GM19463 (cell line): ENCODE measurements at regions not wholly inside any gene's neighbourhood (a gene's known extent, or its start where the extent isn't known, plus 50 kb on each side); places are given as distances from the start of the nearest gene placed in this dataset.
"Not testable (repeated sequence)": the region's sequence is repeated elsewhere in the genome, so short reads cannot be mapped to it uniquely, and the experiment has no call there.

ENCODE experiments used
- ATAC-seq: cut with Tn5 transposase; IDR thresholded peaks from one replicate; pipeline ENCODE4 v1.9.1; 2021; ENCODE audit warnings: mild to moderate bottlenecking, moderate library complexity; ENCODE audit not compliant: unreplicated experiment

DNA sequence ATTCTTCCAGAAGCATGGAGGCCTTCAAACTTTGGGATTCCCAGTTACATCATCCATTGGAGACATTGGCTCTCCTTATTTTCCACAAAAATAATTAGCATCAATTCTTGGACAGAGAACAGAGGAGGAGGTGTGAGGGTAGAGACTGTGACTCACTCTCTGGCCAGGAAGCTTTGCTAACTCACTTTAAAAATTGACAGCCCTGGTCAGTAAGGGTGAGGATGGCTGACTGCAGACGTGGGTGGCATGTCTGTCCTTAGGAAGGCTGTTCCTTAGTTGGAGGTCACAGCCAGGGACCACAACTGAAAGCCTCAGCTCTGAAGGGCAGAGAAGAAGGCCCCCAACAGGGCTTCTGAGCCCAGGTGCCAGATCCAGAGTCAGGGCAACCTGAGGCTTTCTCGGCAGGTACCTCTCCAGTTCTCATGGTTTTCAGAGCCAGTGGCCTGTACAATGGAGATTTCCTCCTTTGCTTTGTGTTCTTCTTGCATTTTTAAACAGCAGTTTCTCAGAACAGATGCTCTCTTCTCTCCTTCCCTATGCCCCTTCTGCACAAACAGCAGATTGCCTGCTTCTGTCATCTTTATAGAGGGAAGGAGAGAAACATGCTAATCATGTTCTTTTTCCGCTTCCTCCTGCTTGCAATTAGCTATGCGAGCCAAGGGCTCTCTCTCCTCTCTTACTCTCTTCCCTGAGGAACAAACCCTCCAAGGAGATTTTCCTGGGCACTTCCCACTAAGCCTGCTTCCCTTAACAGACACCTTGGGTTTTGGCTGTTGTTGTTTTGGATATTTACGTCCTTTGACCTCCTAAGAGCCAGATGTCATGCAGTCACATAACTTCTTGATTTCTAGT, 92.5 kb upstream of the ZNF366 start:
- ATAC-seq, result no peak

DNA sequence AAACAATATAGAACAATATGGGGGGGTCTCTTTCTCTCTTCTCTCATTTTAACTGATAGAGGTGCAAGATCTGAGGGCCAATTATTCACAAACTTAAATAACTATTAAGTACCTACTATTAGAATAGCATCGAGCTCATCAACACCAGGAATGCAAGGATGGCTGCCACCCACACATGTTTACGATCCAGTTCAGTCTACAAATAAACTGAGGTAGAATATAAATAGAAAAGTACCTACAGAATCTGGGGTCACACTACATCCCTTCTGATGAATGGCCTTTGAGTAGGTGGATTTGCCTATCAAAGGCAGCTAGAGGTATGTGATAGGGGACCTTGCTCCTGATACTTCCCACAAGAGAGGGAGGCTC, 91.8 kb upstream of the ZNF366 start:
- no peak for ATAC-seq

DNA sequence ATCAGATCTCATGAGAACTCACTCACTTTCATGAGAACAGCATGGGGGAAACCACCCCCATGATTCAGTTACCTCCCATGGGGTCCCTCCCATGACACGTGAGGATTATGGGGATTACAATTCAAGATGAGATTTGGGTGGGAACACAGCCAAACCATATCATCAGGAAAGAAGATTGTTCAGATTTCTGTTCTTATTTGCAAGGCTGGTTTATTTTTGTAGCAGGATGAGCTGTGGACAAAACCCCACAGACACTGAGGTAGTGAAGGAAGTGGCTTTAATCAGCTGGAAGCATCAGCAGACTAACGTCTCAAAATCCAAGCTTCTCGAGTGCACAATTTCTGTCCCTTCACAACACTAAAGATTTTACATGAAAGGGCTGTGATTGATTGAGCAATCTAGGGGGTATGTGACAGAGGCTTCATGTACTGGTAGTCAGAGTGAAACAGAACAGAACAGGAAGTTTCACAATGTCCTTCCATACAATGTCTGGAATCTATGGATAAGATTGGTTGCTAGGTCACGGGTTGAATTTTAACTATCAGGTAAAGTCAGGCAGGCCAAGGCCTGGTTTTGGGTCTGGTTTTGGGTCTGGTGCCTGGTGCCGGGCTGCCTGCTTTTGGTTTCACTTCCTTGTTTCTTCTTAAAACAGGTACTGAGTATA, 91.3 kb upstream of the ZNF366 start:
- ATAC-seq, result no peak

DNA sequence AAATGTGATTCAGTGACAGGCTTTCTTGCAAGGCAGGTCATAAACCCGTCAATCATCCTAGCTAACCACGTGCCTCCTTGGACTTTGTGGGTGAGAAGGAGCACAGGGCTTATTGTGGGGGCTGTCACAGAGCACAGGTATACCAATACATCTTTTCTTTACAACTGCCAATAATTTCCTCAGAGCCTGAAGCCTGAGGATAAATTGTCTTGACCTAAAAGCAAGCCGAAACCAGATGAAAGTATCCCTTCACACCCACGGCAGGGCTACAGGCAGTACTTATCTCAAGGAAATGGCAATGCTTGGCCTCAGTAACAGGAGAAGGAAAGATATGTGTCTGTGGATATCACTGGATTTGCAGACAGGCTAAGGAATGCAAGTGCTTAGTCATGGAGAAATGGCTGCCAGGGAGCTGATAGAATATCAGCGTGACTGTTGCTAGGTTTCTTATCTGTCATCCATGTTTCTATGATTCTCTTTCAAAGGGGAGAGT, 90.3 kb upstream of the ZNF366 start:
- no peak for ATAC-seq

DNA sequence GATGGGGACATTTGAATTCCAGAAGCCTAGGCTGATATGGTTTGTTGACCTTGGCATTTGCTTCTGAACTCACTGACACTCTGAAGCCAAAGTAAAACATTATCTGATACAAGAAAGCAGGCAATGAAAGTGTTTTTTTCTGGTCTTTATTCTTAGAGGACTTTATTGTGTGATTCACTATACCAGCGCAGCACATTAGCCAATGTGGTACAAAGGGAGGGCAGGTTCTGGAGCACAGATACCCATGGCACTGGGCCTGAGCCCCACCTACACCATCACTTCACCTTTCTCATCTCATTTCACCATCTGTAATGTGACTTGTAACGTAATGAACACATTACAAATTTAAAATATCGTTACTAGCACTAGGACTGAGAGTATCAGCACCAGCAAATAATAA, 89.7 kb upstream of the ZNF366 start:
- no peak for ATAC-seq

DNA sequence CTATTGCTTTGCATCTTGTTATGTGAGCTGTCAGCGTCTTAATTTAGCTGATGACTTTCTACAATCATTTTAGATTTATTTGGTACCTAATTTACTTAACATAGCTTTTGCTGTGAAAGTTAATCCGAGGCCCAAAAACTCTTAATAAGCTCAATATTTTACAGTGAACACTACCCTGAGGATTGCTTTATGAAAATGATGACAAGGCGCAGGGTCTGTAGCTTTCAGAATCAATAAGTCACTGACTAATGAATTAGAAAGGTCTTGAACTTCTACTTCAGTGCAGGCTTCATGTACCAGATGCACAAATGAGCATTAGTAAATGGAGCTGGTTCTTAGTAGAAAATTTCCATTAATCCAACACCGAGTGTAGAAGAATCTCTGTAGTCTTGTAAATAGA, 81.4 kb upstream of the ZNF366 start:
- ATAC-seq, result no peak

DNA sequence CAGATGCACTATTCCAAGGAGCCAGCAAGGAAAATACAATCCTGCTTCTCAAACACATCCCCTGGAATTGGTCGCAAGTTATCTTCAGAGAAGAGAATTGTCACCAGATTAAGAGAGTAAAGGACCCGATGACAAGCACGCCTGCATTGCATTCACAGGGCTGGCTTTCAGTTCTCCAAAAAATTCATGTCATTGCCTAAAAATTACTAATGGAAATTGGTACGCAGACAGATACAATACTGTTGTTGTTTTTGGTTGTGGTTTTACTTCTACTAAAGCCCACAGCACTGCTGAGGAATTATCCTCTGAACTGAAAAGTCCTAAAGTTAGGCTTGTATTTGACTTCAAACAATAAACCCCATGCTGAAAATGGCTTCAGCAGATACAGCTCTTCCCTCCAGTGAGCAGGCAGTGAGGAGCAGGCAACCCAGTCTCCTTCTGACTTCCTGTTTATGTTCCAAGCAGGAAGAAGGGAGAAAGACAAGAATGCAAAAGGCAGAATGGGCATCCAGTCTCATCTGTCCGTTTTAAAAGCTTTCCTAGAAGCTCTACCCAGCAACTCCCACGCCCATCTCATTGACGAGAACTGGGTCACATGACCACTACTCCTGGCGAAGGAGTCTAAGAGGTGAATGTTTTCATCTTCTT, 80.6 kb upstream of the ZNF366 start:
- no peak for ATAC-seq

DNA sequence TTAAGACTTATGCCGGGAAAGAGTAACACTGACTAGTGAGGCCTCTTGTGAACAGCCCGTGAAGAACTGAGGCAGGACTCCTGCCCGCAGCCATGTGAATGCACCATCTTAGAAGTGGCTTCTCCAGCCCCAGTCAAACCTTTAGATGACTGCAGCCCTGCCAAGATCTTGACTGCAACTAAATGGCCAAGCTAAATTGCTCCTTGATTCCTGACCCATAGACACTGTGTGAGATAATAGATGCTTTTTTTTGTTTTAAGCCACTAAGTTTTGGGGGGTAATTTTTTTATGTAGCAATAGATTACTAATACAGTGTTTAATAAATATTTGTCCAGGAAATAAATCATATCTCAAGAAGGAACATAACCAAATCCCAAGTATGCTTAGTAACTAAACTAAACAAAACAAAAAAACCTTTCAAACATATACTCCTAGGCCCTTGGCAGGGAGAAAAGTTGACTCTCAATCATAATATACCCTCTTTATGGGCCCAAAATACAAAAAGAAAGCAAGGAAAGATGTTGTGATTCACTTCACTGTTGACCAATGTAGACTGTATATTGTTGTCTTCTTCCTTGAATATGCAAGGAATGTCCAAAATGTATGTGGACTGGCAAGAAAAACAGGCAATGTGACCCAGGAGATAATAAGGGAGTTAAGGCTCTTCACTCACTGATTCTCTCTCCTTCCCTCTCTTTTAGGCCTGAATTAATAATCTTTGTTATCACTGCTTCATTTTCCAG, 79.7 kb upstream of the ZNF366 start:
- ATAC-seq, result no peak

DNA sequence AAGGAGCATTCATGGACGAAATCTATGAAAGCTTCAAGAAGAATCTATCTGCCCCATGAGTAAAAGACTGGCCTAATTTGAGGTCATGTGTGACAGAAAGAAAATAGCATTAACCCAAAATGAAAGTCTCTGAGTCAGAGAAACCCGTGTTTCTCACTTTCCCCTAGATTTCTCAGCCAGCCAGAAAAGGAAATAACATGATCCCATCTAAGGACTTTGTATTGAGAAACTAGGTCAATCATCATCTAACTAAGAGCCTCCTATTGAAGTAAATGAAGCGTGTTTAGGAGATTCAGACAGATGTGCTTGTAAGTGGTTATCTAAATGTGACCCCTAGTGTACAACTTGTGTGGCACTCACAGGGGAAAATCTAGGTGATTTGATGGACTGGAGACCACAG, 77.3 kb upstream of the ZNF366 start:
- peak; percentile 88 for ATAC-seq

DNA sequence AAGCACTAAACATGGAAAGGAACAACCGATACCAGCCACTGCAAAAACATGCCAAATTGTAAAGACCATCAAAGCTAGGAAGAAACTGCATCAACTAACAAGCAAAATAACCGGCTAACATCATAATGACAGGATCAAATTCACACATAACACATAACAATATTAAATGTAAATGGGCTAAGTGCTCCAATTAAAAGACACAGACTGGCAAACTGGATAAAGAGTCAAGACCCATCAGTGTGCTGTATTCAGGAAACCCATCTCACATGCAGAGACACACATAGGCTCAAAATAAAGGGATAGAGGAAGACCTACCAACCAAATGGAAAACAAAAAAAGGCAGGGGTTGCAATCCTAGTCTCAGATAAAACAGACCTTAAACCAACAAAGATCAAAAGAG, 72.1 kb upstream of the ZNF366 start:
- not testable (repeated sequence) for ATAC-seq

DNA sequence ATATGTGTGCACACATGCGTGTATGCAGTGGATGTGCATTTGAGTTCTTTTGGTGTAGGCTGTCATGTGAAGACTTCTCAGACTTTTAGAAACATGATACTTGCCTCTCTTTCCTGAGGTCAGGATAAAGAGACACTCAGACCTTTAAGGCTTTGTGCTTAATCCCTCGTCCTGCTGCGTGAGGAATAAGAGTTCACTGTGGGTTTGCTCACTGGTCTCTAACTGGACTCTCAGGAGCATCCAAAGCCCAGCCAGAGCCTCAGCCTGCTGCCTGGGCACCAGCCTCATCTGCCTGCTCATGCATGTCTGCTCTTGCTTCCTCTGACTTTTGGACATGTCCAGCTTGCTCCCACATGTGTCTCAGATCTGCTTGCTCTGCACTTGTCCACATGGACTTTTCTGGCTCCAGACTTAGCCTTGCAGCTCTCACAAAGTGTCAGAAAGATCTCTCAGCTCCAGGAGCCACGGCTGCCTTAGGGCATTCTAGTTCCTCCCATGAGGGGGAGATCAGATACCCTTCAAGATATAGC, 65.1 kb upstream of the ZNF366 start:
- no peak for ATAC-seq

DNA sequence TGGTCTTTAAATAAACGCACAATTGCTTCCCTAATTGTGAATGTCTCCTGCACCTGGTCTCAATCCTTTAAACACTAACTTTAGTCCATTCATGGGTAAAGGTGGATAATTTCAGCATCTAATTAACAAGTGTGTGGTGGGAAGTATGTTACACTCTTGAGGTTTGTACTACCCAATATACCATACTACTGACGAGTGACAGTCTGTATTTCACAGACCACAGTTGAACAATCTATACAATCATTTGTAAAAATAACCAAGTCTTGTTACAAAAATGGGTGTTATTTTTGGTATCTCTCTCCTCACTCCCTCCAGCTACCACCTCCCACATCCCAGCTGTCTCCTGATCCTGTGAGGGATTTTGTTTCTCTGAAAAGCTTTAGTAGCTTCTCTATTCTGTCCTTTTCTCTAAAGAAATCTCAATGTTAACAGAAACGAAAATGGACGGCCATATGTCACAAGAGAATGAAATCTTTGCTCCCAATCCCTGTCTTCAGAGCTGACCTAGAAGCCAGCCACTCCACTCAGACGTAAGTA, 62.3 kb upstream of the ZNF366 start:
- ATAC-seq, result no peak

DNA sequence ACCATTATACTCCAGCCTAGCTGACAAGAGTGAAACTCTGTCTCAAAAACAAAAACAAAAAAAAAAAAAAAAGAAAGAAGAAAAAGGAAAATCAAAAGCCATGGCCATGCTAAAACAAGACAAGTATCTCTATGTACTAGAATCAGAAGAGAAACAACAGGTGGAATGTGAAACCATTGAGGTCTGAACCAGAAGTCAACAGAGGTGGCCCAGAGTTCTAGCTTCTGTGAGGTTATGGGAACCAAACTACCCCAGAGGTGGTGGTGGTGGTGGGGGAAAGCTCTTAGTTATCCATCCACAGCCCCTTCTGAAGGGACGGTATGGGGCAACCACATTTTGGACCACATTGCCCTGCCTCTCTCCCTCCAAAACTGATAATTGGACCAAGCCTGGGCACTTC, 59.5 kb upstream of the ZNF366 start:
- ATAC-seq, result no peak

DNA sequence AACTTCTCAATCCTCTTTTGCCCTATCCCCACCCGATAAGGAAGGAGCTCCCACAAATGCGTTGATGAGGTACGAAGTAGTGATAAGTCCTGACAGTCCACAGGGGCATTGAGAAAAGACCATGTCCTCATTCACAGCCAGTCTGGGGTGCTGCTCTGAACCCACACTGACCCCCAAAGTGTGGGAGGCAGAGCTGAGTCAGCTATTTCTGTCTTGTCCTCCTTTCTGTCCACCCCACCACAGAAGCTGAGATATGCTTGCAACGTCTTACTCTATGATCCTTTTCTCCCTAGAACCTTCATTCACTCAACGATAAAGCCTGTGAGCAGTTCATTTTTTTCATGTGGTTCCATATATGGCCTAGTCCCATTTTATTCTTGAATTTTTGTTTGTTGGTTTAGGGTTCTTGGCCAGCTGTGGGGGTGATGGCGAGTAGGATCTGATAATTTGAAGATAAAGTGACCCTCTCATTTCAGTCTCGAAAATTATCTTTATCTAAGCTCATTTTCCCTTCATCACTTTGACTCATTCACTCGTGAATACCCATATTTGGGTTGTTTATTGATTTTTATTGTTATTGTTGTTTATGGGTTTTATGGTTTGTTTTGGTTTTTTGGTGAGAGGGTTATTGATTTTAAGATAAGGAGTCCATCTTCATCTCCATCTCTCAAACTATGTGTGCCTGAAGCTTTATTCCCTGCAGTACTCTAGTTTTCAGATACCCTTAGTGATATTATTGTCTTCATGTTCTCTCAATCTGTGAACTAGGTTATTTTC, 58.5 kb upstream of the ZNF366 start:
- no peak for ATAC-seq

DNA sequence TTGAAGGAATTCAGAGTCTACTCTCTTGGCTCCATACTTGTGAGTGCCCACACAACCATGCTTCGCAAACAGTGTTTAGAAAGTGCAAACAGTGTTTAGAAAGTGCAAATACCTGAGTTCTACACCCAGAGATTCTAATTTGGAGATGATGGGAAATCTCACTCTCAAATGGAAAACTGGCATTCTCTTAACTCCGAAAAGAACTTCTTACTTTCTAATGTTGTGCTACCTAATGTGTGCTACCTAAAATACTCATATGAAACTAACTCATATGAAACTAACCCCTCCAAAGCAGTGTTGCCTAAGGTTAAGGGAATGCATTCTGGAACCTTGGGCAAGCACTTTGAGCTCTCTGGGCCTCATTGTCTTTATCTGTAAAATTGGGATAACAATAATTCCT, 55.5 kb upstream of the ZNF366 start:
- no peak for ATAC-seq

DNA sequence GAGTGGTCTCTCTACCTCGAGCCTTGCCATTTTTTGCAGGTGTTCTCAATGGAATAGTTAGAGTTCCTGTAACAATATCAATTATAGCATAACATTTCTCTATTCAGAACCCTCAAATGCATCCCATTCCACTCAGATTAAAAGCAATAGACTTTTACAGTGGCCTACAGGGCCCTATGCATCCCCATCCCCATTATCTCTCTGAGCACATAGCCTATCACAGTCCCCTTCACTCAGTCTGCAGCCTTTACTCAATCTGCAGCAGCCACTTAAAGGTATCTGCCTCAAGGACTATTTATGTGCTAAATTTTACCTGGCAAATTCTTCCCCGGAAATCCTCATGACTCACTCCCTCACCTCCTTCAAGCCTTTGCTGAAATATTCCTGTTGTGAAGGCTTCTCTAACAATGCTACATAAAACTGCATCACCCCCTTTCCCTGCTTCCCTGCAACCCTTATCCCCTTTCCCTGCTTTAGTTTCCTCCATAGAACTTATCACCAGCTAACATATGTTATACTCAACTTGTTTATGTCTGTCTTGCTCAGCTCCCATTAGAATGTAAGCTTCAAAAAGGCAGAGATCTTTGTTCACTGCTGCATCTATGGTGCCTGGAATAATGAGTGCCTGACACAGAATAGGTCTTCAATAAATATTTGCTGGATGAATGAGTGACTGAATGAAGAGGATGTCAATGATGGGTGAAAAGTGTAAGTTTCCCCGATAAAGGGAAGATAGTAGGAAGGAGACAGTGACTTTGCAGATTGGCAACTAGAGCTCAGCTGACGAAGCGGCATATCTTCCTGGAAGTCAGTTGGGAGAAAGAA, 54.1 kb upstream of the ZNF366 start:
- ATAC-seq, result no peak

DNA sequence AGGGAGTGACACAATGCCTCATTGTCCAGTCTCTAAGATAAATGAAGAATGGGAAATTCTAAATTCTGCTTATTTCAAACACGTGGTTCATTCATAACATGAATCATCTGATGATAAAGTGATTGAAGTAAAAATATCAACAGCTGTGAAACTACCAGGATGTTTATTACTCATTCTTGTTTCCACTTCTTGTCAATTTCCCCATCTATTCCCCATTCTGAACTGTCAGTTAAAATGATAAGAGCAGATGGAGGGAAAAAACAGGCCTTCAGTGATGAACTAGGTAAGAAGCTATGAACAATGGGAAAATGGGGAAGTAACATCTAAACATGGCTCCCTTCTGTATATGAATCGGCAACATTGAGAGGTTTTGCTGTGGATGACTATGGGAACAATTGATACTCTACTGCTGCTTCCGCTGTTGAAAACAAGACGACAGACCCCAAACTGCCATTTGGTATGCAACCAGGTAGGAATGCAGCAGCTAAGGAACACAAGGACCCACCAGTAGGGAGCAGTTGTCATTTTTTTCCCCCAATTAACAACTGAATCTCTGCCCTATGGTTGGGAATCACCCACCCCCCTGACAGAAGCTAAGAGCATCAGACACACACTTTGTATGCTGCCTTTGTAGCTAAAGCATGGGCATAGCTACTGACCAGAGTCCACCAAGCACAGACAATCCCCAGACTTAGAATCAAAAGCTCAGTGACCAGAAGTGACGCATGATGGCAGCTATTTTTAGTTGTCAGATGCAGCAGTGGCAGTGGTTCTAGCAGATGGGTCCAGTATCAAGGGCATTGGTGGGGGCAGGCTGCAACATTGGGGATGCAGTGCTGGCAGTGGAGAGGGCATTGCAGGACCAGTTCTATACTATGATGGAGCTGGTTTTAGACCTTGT, 52.9 kb upstream of the ZNF366 start:
- no peak for ATAC-seq

DNA sequence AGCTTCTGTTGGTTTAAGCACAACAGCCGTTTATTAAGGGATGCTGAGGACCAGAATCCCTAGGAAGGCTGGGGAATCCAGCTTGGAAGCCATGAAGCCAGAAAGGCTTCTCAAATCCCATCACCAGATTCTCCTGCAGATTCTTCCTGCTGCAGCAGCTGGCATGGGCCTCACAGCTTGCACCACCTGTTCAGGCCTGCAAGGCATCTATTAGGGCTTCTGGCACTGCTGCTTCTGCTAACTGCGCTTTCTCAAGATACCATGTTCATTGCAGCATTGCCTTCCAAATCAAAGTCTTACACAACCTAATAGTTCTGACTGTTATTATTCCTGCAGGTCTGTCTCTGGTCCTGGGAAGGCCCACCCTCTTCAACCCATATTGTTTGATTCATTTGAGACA, 51.2 kb upstream of the ZNF366 start:
- no peak for ATAC-seq
